GM12865 (cell line): ENCODE measurements at regions not wholly inside any gene's neighbourhood (a gene's known extent, or its start where the extent isn't known, plus 50 kb on each side); places are given as distances from the start of the nearest gene placed in this dataset.

Source experiments
- DNase-seq: peaks from one replicate; pipeline ENCODE4 v3.0.0; 2010; ENCODE audit warnings: low read depth
- H3K4me3 ChIP-seq: 2 replicates; pipeline ENCODE4 v1.5.1; 2011; ENCODE audit warnings: mild to moderate bottlenecking, low read depth, low read length, control low read depth
- CTCF ChIP-seq: IDR thresholded peaks from 2 replicates; pipeline ENCODE4 v1.5.1; 2011; ENCODE audit warnings: low read length, control low read depth, low read depth, inconsistent platforms; ENCODE audit not compliant: insufficient read depth; ENCODE audit errors: missing control alignments

- peak; percentile 13 for DNase-seq
- no peak overlapping the region for H3K4me3 ChIP-seq
- no peak for TF ChIP-seq CTCF
Observed at GRCh38 chr5:176741561-176742211, 68.7 kb upstream of the UNC5A start.

- no peak overlapping the region for H3K4me3 ChIP-seq
- no peak for DNase-seq
- TF ChIP-seq CTCF: no peak
Observed at GRCh38 chr5:176742246-176743105, 67.9 kb upstream of the UNC5A start.

GRCh38 chr5:176743136-176743861 is 67.1 kb upstream of the UNC5A start:
- no peak overlapping the region for H3K4me3 ChIP-seq
- no peak for DNase-seq
- TF ChIP-seq CTCF: no peak

GRCh38 chr5:176743868-176744583 is 66.3 kb upstream of the UNC5A start:
- no peak for DNase-seq
- no peak for TF ChIP-seq CTCF
- H3K4me3 ChIP-seq: no peak overlapping the region

- DNase-seq: no peak
- H3K4me3 ChIP-seq: no peak overlapping the region
- TF ChIP-seq CTCF: peak; percentile 14
Observed at GRCh38 chr5:176744584-176744965, 65.8 kb upstream of the UNC5A start.

- no peak for TF ChIP-seq CTCF
- no peak overlapping the region for H3K4me3 ChIP-seq
- no peak for DNase-seq
Observed at GRCh38 chr5:176747670-176748072, 62.7 kb upstream of the UNC5A start.
